ENCODE measurements at regions not wholly inside any gene's neighbourhood (a gene's known extent, or its start where the extent isn't known, plus 50 kb on each side); places are given as distances from the start of the nearest gene placed in this dataset.

DNA sequence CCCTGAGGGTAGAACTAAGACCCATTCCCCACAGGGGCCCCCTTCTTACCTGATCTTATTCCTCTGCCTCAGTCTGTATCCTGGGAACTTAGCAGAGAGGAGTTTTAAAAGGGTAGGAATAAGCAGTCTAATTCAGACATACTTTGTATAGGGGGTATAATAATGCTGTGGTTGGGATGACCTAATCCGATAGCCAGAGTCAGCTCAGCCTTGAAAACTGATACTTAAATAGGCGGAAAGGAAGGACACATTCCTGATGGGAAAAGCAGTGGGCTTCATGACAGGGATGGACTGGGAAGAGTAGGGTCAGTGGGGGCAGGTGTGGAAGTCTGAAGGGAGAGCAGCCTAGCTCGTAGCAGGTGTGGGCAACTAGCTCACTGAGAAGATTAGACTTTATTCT is 52.2 kb upstream of the TESK1 start:
- TF ChIP-seq FOXJ3 (CRISPR knock-in tag; IDR thresholded peaks at IDR 0.05; ENCODE audit: borderline replicate concordance) (no peak), FOXP1 (CRISPR knock-in tag; IDR thresholded peaks at IDR 0.05; ENCODE audit: borderline replicate concordance) (no peak), MXD4 (CRISPR knock-in tag; IDR thresholded peaks at IDR 0.05; ENCODE audit: borderline replicate concordance) (no peak), TEAD4 (CRISPR knock-in tag; IDR thresholded peaks at IDR 0.05) (no peak), SP1 (CRISPR knock-in tag; conservative IDR thresholded peaks at IDR 0.05) (no peak)
- TF ChIP-seq, protein P1, sequence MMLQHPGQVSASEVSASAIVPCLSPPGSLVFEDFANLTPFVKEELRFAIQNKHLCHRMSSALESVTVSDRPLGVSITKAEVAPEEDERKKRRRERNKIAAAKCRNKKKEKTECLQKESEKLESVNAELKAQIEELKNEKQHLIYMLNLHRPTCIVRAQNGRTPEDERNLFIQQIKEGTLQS (CRISPR knock-in tag; conservative IDR thresholded peaks at IDR 0.05) = no peak
- TF ChIP-seq, protein P2, sequence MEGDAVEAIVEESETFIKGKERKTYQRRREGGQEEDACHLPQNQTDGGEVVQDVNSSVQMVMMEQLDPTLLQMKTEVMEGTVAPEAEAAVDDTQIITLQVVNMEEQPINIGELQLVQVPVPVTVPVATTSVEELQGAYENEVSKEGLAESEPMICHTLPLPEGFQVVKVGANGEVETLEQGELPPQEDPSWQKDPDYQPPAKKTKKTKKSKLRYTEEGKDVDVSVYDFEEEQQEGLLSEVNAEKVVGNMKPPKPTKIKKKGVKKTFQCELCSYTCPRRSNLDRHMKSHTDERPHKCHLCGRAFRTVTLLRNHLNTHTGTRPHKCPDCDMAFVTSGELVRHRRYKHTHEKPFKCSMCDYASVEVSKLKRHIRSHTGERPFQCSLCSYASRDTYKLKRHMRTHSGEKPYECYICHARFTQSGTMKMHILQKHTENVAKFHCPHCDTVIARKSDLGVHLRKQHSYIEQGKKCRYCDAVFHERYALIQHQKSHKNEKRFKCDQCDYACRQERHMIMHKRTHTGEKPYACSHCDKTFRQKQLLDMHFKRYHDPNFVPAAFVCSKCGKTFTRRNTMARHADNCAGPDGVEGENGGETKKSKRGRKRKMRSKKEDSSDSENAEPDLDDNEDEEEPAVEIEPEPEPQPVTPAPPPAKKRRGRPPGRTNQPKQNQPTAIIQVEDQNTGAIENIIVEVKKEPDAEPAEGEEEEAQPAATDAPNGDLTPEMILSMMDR (IDR thresholded peaks at IDR 0.05) = no peak
- TF ChIP-seq, protein P3, sequence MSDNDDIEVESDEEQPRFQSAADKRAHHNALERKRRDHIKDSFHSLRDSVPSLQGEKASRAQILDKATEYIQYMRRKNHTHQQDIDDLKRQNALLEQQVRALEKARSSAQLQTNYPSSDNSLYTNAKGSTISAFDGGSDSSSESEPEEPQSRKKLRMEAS (CRISPR knock-in tag; IDR thresholded peaks at IDR 0.05) = no peak
- TF ChIP-seq, protein P4, sequence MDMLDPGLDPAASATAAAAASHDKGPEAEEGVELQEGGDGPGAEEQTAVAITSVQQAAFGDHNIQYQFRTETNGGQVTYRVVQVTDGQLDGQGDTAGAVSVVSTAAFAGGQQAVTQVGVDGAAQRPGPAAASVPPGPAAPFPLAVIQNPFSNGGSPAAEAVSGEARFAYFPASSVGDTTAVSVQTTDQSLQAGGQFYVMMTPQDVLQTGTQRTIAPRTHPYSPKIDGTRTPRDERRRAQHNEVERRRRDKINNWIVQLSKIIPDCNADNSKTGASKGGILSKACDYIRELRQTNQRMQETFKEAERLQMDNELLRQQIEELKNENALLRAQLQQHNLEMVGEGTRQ (CRISPR knock-in tag; IDR thresholded peaks at IDR 0.05) = no peak
- TF ChIP-seq, protein P5, sequence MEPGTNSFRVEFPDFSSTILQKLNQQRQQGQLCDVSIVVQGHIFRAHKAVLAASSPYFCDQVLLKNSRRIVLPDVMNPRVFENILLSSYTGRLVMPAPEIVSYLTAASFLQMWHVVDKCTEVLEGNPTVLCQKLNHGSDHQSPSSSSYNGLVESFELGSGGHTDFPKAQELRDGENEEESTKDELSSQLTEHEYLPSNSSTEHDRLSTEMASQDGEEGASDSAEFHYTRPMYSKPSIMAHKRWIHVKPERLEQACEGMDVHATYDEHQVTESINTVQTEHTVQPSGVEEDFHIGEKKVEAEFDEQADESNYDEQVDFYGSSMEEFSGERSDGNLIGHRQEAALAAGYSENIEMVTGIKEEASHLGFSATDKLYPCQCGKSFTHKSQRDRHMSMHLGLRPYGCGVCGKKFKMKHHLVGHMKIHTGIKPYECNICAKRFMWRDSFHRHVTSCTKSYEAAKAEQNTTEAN (CRISPR knock-in tag; IDR thresholded peaks at IDR 0.05) = no peak
- TF ChIP-seq, protein P6, sequence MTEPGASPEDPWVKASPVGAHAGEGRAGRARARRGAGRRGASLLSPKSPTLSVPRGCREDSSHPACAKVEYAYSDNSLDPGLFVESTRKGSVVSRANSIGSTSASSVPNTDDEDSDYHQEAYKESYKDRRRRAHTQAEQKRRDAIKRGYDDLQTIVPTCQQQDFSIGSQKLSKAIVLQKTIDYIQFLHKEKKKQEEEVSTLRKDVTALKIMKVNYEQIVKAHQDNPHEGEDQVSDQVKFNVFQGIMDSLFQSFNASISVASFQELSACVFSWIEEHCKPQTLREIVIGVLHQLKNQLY (CRISPR knock-in tag; IDR thresholded peaks at IDR 0.05) = no peak
- TF ChIP-seq, protein P7, sequence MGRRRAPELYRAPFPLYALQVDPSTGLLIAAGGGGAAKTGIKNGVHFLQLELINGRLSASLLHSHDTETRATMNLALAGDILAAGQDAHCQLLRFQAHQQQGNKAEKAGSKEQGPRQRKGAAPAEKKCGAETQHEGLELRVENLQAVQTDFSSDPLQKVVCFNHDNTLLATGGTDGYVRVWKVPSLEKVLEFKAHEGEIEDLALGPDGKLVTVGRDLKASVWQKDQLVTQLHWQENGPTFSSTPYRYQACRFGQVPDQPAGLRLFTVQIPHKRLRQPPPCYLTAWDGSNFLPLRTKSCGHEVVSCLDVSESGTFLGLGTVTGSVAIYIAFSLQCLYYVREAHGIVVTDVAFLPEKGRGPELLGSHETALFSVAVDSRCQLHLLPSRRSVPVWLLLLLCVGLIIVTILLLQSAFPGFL (CRISPR knock-in tag; IDR thresholded peaks at IDR 0.05; ENCODE audit: borderline replicate concordance) = no peak

Data from WTC11 (cell line).